GM13976 (cell line): ENCODE measurements at regions not wholly inside any gene's neighbourhood (a gene's known extent, or its start where the extent isn't known, plus 50 kb on each side); places are given as distances from the start of the nearest gene placed in this dataset.

Experiments used
- DNase-seq: peaks from one replicate; pipeline ENCODE4 v3.0.0; 2012; ENCODE audit warnings: low spot score
- CTCF ChIP-seq: IDR thresholded peaks from 2 replicates; pipeline ENCODE4 v1.5.1; 2012; ENCODE audit warnings: borderline replicate concordance, mild to moderate bottlenecking; ENCODE audit not compliant: insufficient read depth; ENCODE audit errors: extremely low read depth, missing control alignments, control extremely low read depth
- in situ Hi-C: fragments of 300-500 bp; cut with MboI; formaldehyde crosslinking; loops from one replicate; pipeline ENCODE4 v1.12.0; 2022; ENCODE audit warnings: low sequenced_read_pairs, mixed read lengths, inconsistent platforms; ENCODE audit not compliant: unreplicated experiment

DNA sequence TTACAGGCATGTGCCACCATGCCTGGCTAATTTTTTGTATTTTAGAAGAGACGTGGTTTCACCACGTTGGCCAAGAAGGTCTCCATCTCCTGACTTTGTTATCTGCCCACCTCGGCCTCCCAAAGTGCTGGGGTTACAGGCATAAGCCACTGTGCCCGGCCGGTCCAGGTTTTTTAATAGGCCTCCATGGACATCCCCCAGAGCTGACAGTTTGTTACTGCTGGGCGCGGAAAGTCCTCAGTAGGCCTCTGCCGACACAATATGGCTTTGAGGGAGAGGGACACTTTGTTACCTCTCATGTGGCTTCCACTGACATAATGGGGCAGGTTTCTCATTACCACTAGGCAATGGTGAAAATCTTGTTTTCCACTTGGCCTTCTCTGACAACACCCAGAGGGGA lies 152.0 kb downstream of the WNT7A start:
- in situ Hi-C loops = no loop called here
- DNase-seq = no peak
- no peak for TF ChIP-seq CTCF

- no peak for DNase-seq
- TF ChIP-seq CTCF = no peak
- in situ Hi-C loops = no loop called here
These were observed 156.1 kb downstream of the WNT7A start for GRCh38 chr3:13723676-13724207.

GRCh38 chr3:13722178-13722577 lies 157.7 kb downstream of the WNT7A start:
- TF ChIP-seq CTCF = no peak
- in situ Hi-C loops = no loop called here
- no peak for DNase-seq

- in situ Hi-C loops = no loop called here
- no peak for TF ChIP-seq CTCF
- DNase-seq = peak; percentile 14
These were observed 161.4 kb downstream of the WNT7A start for GRCh38 chr3:13718436-13718835.

DNA sequence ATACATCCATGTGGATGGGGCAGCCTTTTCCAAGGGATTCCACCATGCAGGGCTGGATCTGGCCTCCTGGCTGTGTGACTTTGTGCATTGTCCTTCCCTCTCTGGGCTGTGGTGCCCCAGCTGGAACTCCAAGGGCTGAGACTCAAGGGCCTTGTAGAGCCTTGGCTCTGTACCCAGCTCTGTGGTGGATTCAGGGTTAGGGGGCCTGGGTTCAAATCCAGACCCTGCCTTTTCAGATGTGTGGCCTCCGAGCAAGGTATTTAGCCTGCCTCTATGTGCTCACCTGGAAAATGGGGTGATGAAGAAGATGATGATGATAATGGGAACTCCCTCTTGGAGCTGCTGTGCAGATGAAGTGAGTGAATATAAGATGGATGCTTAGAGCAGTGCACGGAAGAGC lies 161.9 kb downstream of the WNT7A start:
- in situ Hi-C loops = no loop called here
- peak; percentile 4 for DNase-seq
- TF ChIP-seq CTCF = no peak

GRCh38 chr3:13717222-13717895 lies 162.5 kb downstream of the WNT7A start:
- in situ Hi-C loops = no loop called here
- DNase-seq = no peak
- TF ChIP-seq CTCF = no peak
